GM12878 (cell line): ENCODE measurements at regions not wholly inside any gene's neighbourhood (a gene's known extent, or its start where the extent isn't known, plus 50 kb on each side); places are given as distances from the start of the nearest gene placed in this dataset.

ENCODE experiments used
- ATAC-seq: fragments of 200-7000 bp; cut with Tn5 transposase; 3 replicates; pipeline ENCODE4 v1.9.1; 2020; ENCODE audit warnings: mild to moderate bottlenecking, moderate library complexity
- BruUV-seq: library from RNA; stranded (reverse); fragments of 400-500 nt; replicated peaks from 2 replicates; lab custom pipeline; 2021; lab: Mats Ljungman, UMichigan
- CTCF ChIA-PET: fragments of 300-600 bp; sonication (Branson Sonifier 250); formaldehyde crosslinking; extraction: SDS; loops from one replicate; lab custom pipeline; 2021; ENCODE audit warnings: inconsistent platforms; lab: Yijun Ruan, JAX
- POLR2A ChIA-PET: fragments of 350-600 bp; formaldehyde crosslinking; extraction: SDS; loops from one replicate; lab custom pipeline; 2021; ENCODE audit warnings: inconsistent platforms; lab: Charles Lee
- RAD21 ChIA-PET: fragments of 300-600 bp; sonication (Branson Sonifier 250); formaldehyde crosslinking; loops from one replicate; lab custom pipeline; 2023; ENCODE audit warnings: antibody characterized with exemption; ENCODE audit not compliant: unreplicated experiment; lab: Charles Lee
- SMC1A ChIA-PET: fragments of 300-600 bp; sonication (Branson Sonifier 250); formaldehyde crosslinking; loops from one replicate; lab custom pipeline; 2023; ENCODE audit not compliant: unreplicated experiment, uncharacterized antibody; lab: Charles Lee
- DNase-seq: peaks from one replicate; pipeline ENCODE4 v3.0.0-alpha.2; 2011; ENCODE audit warnings: low read depth, low spot score
- FAIRE-seq: peaks from 3 replicates; lab custom pipeline; 2011; peaks lifted over from hg19 to GRCh38; lab: Jason Lieb, UNC
- H2AFZ ChIP-seq: 2 replicates; pipeline ENCODE4 v1.6.0; 2011; ENCODE audit warnings: low read depth, low read length, control low read depth; ENCODE audit not compliant: control insufficient read depth
- H3K27ac ChIP-seq: 2 replicates; pipeline ENCODE4 v1.5.1; 2011; ENCODE audit warnings: control low read depth; ENCODE audit not compliant: control insufficient read depth, insufficient read depth
- H3K27me3 ChIP-seq, 2 experiments: replicated peaks in 1 of 2; 2 replicates each; pipeline versions ENCODE4 v1.6.0 to v1.6.1; 2011; ENCODE audit warnings: low read length in 1 of 2; ENCODE audit not compliant: control insufficient read depth in 2 of 2, insufficient read depth in 2 of 2
- H3K36me3 ChIP-seq, 2 experiments: 2 replicates each; pipeline ENCODE4 v1.5.1; 2011; ENCODE audit warnings: low read length in 1 of 2; ENCODE audit not compliant: control insufficient read depth in 2 of 2, insufficient read depth in 2 of 2
- H3K4me1 ChIP-seq: 2 replicates; pipeline ENCODE4 v1.6.1; 2011; ENCODE audit warnings: mild to moderate bottlenecking, low read length, moderate library complexity, mixed read lengths; ENCODE audit not compliant: control insufficient read depth, insufficient read depth
- H3K4me2 ChIP-seq: 2 replicates; pipeline ENCODE4 v1.6.0; 2011; ENCODE audit warnings: control low read depth; ENCODE audit not compliant: control insufficient read depth, insufficient read depth
- H3K4me3 ChIP-seq: fragments of 200-600 bp; sonication (generic); 2 replicates; pipeline ENCODE4 v1.5.1; 2016
- H3K79me2 ChIP-seq: 2 replicates; pipeline ENCODE4 v1.6.0; 2011; ENCODE audit warnings: low read length; ENCODE audit not compliant: control insufficient read depth, insufficient read depth
- H3K9ac ChIP-seq: 2 replicates; pipeline ENCODE4 v1.8.0; 2011; ENCODE audit warnings: low read length, control low read depth, mixed read lengths; ENCODE audit not compliant: control insufficient read depth, insufficient read depth
- H3K9me3 ChIP-seq: replicated peaks from 3 replicates; pipeline ENCODE4 v1.5.1; 2011; ENCODE audit warnings: mild to moderate bottlenecking, low read length; ENCODE audit not compliant: control insufficient read depth, insufficient read depth
- H4K20me1 ChIP-seq: 2 replicates; pipeline ENCODE4 v1.6.0; 2011; ENCODE audit not compliant: control insufficient read depth, insufficient read depth
- BMI1 ChIP-seq: fragments of 450-650 bp; IDR thresholded peaks from 2 replicates; pipeline ENCODE4 v1.6.1; 2016; ENCODE audit warnings: mild to moderate bottlenecking, moderate library complexity, borderline replicate concordance
- CREM ChIP-seq: IDR thresholded peaks from 2 replicates; pipeline ENCODE4 v1.6.1; 2014; ENCODE audit warnings: antibody characterized with exemption, low read depth
- CTCF ChIP-seq, 3 experiments: IDR thresholded peaks in 2 of 3; conservative IDR thresholded peaks in 1 of 3; 2 replicates each; pipeline ENCODE4 v1.5.1; 2011; ENCODE audit warnings: low read depth in 3 of 3, low read length in 3 of 3, mild to moderate bottlenecking in 3 of 3, control low read depth in 2 of 3, moderate library complexity in 2 of 3, inconsistent platforms in 1 of 3, mixed read lengths in 1 of 3; ENCODE audit not compliant: control insufficient read depth in 2 of 3, insufficient read depth in 1 of 3; ENCODE audit errors: extremely low read depth in 1 of 3
- DPF2 ChIP-seq: fragments of 450-650 bp; IDR thresholded peaks from 2 replicates; pipeline ENCODE4 v1.6.1; 2017; ENCODE audit warnings: mild to moderate bottlenecking
- EZH2 ChIP-seq: IDR thresholded peaks from 2 replicates; pipeline ENCODE4 v1.6.1; 2012; ENCODE audit warnings: low read depth, mild to moderate bottlenecking, control low read depth, inconsistent platforms, low read length, borderline replicate concordance; ENCODE audit not compliant: control insufficient read depth
- GABPA ChIP-seq: IDR thresholded peaks from 2 replicates; pipeline ENCODE4 v1.6.1; 2014; ENCODE audit warnings: antibody characterized with exemption, low read depth, mild to moderate bottlenecking, inconsistent platforms
- HDGF ChIP-seq: fragments of 450-650 bp; IDR thresholded peaks from 2 replicates; pipeline ENCODE4 v1.6.1; 2016; ENCODE audit warnings: antibody characterized with exemption
- IKZF2 ChIP-seq, 2 experiments: fragments of 450-650 bp; IDR thresholded peaks; 2 replicates each; pipeline ENCODE4 v1.6.1; 2017; ENCODE audit warnings: mild to moderate bottlenecking in 2 of 2, moderate library complexity in 2 of 2
- MEF2B ChIP-seq: fragments of 450-650 bp; IDR thresholded peaks from 2 replicates; pipeline ENCODE4 v1.6.1; 2018; ENCODE audit warnings: mild to moderate bottlenecking, moderate library complexity; ENCODE audit not compliant: partially characterized antibody, poor library complexity, severe bottlenecking
- MXI1 ChIP-seq: fragments of 150-350 bp; IDR thresholded peaks from 2 replicates; pipeline ENCODE4 v1.6.1; 2011; ENCODE audit warnings: low read depth, mild to moderate bottlenecking, inconsistent platforms, low read length, improper control_type of control experiment
- ZBED1 ChIP-seq: IDR thresholded peaks from 2 replicates; pipeline ENCODE4 v1.6.1; 2016; ENCODE audit warnings: borderline replicate concordance
- ZNF274 ChIP-seq: IDR thresholded peaks from one replicate; pipeline ENCODE4 v1.8.0; 2011; ENCODE audit not compliant: insufficient read length, insufficient read depth
- WGBS: methylation state at CpG from one replicate; pipeline ENCODE4 v1.1.6; 2016; ENCODE audit warnings: low lambda C conversion rate; ENCODE audit not compliant: insufficient replicate concordance, insufficient coverage; ENCODE audit errors: missing lambda C conversion rate; 5-methylcytosine and 5-hydroxymethylcytosine counted together
- in situ Hi-C: fragments of 300-500 bp; cut with MboI; formaldehyde crosslinking; loops from 9 replicates; pipeline ENCODE4 v1.14.3; 2018; ENCODE audit warnings: mixed read lengths
- intact Hi-C: fragments of 100-400 bp; cut with micrococcal nuclease; formaldehyde crosslinking; loops from one replicate; pipeline ENCODE4 v1.14.2; 2022; ENCODE audit not compliant: unreplicated experiment
- TF ChIP-seq, protein P1 (sequence below): fragments of 450-650 bp; IDR thresholded peaks from 2 replicates; pipeline ENCODE4 v1.6.1; 2016; ENCODE audit warnings: mild to moderate bottlenecking

DNA sequence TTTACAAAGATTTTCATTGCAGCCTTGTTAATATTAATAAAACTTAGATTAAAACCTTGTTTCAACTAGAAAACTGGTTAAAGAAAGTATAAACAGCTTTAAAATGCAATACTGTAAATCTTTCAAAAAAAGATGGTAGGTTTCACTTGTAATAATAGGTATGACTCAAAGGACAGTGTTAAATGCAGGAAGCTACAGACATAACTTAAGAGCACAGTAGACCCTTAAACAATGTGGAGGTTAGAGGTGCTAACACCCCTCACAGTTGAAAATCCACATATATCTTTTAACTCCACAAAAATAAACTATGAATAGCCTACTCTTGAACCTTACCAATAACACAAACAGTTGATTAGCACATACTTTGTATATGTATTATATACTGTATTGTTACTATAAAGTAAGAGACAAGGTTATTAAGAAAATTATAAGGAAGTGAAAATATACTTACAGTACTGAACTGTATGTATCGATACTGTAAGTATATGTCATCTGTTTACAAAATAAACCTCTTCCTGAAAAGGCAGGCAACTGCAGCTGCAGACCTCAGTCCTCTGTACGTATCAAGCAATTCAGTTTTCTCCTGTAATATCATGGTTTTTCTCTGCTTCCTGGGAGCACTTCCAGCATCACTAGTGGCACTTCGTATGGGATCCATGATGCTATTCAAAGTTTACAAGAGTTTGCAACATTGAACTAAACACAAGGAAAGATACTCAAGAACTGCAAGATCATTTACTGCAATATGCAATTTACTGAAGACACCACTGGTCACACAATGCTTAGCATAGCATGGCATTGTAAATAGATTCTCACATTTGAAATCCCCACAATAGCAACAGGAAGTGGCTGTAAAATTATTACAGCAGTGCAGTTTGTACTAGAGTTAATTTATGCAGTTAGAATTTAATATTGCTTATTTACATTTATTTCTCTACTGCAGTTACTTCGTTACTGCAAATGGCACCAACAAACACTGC is 610.5 kb upstream of the LRRTM4 start:
- RAD21 ChIA-PET, result no interaction called here
- SMC1A ChIA-PET, result interaction anchor here (0.6 to 1.9 kb wide), 4 partner anchors 17 to 286 kb away, joined by 3 to 6 read pairs (median 4); no protein-coding TSS in a partner anchor
- intact Hi-C loops (no loop called here), in situ Hi-C loops (no loop called here)
- H3K4me3 ChIP-seq, result no peak overlapping the region
- H3K9ac ChIP-seq, result no peak overlapping the region
- no peak overlapping the region for H2AFZ ChIP-seq
- FAIRE-seq (no peak), DNase-seq (no peak), ATAC-seq (peak; percentile 87)
- no peaks in the 10 kb centered on the region for H4K20me1 ChIP-seq
- BruUV-seq, result no TSS peak
- 18% methylated on average over 4 of the region's 4 CpGs for WGBS
- no peaks in the 10 kb centered on the region for H3K36me3 ChIP-seq
- TF ChIP-seq DPF2, result 0 out of 2 replicates have a peak, but pooled peaks have one; percentile 34
- no peak for TF ChIP-seq ZBED1
- CTCF ChIA-PET, result interaction anchor here (1.3 kb wide), 1 partner anchor 61 kb away, joined by 4 read pairs; no protein-coding TSS in a partner anchor
- no peaks in the 10 kb centered on the region for H3K79me2 ChIP-seq
- no peaks in the 10 kb centered on the region for H3K9me3 ChIP-seq
- no peaks in the 10 kb centered on the region for H3K4me1 ChIP-seq
- POLR2A ChIA-PET, result no interaction called here
- no peak overlapping the region for H3K4me2 ChIP-seq
- H3K27ac ChIP-seq, result no peak overlapping the region
- H3K27me3 ChIP-seq, result no peaks in the 10 kb centered on the region

DNA sequence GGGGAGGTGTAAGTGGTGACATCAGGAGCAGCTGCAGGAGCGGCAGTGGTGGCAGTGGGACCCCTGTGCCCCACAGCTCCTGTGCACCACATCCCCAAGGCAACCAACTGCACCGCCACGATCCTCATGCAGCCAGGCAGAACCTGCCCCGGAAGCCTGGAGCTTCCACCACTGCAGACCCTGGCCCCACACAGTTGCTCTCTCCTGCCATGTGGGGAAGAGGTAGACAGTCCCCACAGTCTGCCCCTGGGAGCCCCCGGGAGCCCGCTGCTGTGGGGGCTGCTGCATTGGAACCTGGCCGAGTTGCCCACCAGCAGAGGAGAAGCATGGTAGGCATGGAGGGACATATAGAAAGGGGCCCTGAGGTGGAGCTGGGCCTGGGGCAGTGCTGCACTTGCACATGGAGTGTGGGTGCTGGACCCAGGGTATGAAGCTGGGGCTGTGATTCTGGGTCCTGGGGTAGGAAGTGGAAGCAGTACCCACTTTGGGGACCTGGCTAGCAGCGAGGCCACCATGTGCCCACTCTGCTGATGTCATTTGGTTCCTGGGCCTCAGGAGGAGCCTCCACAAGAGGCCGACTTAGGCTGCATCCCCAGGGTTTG is 623.3 kb upstream of the LRRTM4 start:
- no peak for DNase-seq
- ChIA-PET POLR2A (no interaction called here), SMC1A (no interaction called here), CTCF (no interaction called here), RAD21 (no interaction called here)
- H3K9me3 ChIP-seq, result no peaks in the 10 kb centered on the region
- in situ Hi-C loops (no loop called here), intact Hi-C loops (no loop called here)
- H3K36me3 ChIP-seq, result no peaks in the 10 kb centered on the region
- no peak overlapping the region for H3K27ac ChIP-seq
- no TSS peak for BruUV-seq
- H2AFZ ChIP-seq, result no peak overlapping the region
- ATAC-seq, result no peak
- no peaks in the 10 kb centered on the region for H3K4me1 ChIP-seq
- H3K27me3 ChIP-seq, result no peaks in the 10 kb centered on the region
- no peak overlapping the region for H3K9ac ChIP-seq
- H3K4me2 ChIP-seq, result no peak overlapping the region
- 12% methylated on average over 9 of the region's 9 CpGs for WGBS
- H3K79me2 ChIP-seq, result no peaks in the 10 kb centered on the region
- no peaks in the 10 kb centered on the region for H4K20me1 ChIP-seq
- FAIRE-seq, result no peak
- H3K4me3 ChIP-seq, result no peak overlapping the region
- no peak for TF ChIP-seq IKZF2 (IDR thresholded peaks at IDR 0.05)
- TF ChIP-seq ZNF274, result no peak
- TF ChIP-seq MEF2B, result no peak
- no peak for TF ChIP-seq EZH2
- no peak for TF ChIP-seq MXI1
- no peak for TF ChIP-seq HDGF
- TF ChIP-seq, protein P1, sequence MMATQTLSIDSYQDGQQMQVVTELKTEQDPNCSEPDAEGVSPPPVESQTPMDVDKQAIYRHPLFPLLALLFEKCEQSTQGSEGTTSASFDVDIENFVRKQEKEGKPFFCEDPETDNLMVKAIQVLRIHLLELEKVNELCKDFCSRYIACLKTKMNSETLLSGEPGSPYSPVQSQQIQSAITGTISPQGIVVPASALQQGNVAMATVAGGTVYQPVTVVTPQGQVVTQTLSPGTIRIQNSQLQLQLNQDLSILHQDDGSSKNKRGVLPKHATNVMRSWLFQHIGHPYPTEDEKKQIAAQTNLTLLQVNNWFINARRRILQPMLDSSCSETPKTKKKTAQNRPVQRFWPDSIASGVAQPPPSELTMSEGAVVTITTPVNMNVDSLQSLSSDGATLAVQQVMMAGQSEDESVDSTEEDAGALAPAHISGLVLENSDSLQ, result no peak
- no peak for TF ChIP-seq CTCF (IDR thresholded peaks at IDR 0.05 in 2 of 3, conservative IDR thresholded peaks at IDR 0.05 in 1 of 3; ENCODE audit: control insufficient read depth in 2 of 3, extremely low read depth in 1 of 3, insufficient read depth in 1 of 3, low read depth in 3 of 3, low read length in 3 of 3)
- TF ChIP-seq GABPA, result no peak
- TF ChIP-seq BMI1, result no peak
- no peak for TF ChIP-seq CREM
